Activated CD8-positive, alpha-beta memory T cell treated with anti-CD3 and anti-CD28 coated beads, Interleukin-2, amount 50 U/mL, for 24 hours (primary cell): ENCODE measurements at regions not wholly inside any gene's neighbourhood (a gene's known extent, or its start where the extent isn't known, plus 50 kb on each side); places are given as distances from the start of the nearest gene placed in this dataset.

ENCODE experiments used
- DNase-seq: peaks from one replicate; pipeline ENCODE4 v3.0.0-alpha.2; 2020; ENCODE audit errors: extremely low read depth

DNA sequence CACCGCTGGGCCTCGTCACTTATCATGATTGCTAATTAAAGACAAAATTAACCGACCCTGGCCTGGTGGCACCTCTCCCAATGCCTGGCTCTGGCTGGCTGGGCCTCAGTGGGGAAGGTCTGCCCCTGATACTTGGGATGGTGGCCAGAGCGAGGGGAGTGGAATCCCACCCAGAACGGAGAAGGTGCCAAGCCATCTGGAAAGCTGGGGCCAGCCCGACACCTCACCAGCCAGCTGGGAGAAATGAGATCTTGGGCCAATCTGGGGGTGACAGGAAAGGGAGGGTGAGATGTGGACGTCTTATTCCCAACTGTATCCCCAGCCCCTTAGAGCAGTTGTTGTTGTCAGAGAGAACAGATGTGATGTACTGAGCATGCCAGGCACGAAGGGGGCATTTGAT lies 215.0 kb upstream of the PWP1 start:
- no peak for DNase-seq

DNA sequence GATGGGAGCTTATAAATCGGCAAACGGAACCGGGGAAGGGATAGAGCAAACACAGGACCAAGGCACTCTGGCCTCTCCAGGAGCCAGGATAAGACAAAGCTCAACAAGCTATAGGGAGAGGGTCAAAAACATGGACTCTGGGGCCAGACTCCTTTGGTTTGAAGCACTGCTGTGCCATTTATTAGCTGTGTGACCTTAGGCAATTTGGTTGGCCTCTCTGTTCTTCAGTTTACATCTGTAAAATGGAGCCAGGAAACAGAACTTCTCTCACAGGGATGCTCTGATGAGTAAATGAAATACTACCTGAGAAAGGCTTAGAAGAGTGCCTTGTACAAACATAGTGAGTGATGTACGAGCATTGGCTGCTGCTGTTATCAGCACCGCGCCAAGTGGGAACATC lies 213.3 kb upstream of the PWP1 start:
- no peak for DNase-seq

DNA sequence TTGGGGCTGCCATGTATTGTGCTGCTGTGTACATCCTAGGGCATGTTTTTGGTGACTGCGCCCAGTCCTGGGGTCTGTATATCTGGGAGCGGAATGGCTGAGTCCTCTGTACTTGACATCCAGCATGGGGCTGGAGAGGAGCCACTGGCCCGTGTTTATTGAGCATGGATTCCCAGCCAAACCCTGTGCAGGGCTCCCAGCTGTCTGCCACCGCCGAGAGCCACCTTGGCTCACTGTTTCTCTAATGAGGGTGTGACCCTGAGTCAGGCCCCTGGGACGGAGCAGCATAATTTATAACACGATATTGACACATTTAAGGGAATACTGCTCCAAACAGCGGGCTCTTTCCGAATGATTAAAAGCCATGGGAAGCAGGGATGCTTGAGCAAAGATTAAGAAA lies 211.5 kb upstream of the PWP1 start:
- DNase-seq: no peak

DNA sequence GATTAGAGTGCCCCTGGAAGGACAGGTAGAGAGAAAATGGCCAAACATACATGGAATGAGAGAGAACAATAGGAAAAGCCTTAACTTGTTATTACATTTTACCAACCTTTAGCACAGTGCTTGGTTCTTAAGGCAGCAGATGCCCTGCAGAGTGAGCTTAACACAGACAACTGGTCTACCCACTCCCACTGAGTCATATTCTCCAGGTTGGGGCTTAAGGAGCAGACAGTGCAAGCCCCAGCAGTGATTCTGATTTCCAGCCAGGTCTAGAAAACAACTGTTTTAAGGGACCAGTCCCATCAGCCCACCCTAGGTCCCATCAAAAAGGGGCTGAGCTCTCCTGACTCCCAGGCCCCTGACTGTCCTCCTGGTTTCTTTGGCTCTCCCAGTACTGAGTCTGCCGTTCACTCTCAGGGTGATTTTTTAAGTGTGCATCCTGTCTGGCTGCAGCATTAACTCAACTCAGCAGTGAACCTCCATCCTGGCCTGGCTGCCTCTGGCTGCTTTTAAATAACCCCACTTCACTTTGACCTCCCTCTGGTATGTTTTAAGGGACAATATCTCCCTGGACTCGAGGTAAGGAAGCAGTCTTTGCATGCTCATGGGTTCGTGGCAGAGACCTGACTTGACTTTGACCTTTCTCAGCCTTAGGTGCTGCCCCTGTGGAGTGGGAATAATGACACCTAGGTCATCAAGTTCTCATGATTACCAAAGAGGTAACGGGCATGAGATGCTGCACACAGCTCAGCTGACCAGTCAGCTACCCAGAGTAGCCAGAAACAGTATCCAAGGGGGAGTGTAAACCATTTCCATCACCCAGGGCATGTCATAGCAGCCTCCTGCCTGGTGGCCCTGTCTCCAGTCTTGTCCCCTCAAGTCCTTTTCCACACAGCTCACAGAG lies 210.7 kb upstream of the PWP1 start:
- no peak for DNase-seq

DNA sequence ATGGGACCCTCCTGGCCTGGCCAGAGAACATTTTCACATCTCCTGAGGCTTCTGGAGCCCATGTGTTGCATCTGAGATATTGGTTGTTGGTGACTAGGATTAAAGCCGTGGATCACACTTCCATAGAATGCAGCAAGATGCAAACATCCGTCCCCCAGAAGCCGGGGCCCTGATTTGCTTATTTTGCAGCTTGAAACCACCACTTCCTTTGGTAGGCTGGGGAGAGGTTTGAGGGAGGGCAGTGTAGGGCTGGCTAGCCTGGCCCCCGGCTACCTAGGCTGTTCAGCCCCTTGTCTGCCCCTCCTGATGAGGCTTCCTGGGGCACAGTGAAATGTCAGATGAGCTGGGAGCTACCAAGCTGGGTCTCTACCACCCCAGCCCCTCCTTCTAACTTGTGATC lies 209.7 kb upstream of the PWP1 start:
- DNase-seq: no peak

DNA sequence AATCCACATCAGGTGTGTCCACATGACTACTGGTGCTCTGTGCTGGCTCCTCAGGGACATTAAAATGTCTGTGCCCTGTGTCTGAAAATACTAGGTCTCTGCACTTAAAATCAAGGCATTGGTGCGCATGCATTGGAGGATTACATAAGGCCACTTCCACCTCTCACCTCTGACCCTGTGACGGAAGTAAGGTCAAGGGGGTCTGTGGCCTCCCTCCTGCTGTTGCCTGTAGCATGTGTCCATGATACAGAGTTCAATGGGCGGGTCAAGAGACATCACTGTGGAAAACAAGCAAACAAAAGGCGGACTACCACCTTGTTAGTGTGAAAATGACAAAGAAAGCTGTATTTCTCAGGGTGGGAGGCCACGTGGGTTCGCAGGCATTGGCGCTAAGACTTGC lies 208.6 kb upstream of the PWP1 start:
- no peak for DNase-seq

DNA sequence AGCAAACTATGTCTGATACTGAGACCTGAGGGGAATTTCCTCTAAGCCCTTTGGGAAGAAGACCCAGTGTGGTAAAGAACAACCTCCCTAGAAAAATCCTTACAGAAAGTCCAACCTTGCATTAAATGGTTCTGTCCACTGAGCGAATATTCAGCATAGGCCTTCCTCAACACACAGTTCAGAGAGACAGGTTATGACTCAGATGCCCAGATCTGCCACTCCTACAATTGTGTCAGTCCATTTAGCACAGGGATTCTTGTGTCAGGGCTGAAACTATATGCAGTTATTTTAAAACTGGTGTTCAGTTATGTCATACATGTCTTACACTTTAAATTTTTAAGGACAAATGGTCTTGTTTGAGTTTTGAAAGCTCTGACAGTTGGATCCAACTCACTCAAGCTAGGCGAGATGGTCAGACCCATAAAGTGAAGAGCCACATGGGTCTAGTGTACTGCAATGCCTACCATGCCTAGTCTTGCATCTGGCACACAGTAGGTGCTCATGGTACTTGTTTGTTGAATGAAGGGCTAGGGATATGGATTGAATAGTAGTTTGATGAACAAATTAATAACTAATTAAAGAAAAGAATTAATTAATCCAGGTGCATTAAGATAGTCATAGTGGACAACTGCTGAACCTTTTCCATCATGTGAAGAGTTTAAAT lies 207.5 kb upstream of the PWP1 start:
- no peak for DNase-seq

DNA sequence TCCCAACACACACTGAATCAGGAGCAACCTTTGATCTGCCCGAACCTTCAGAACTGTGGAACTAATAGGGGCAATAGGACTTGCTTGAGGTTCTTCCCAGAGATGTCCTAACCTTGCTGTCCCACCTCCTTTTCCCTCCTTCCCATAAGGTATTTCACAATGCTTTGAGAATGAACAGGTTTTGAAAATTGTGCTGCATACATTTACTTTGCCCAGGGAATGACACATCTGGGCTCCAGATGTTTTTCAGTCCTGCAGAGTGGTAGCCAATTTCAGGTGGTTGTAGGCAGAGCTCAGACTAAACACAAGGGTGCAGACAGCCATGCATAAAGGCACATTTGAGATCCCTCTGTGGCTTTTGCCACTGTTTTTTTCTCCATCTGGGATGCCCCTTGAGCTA lies 206.7 kb upstream of the PWP1 start:
- DNase-seq: no peak

DNA sequence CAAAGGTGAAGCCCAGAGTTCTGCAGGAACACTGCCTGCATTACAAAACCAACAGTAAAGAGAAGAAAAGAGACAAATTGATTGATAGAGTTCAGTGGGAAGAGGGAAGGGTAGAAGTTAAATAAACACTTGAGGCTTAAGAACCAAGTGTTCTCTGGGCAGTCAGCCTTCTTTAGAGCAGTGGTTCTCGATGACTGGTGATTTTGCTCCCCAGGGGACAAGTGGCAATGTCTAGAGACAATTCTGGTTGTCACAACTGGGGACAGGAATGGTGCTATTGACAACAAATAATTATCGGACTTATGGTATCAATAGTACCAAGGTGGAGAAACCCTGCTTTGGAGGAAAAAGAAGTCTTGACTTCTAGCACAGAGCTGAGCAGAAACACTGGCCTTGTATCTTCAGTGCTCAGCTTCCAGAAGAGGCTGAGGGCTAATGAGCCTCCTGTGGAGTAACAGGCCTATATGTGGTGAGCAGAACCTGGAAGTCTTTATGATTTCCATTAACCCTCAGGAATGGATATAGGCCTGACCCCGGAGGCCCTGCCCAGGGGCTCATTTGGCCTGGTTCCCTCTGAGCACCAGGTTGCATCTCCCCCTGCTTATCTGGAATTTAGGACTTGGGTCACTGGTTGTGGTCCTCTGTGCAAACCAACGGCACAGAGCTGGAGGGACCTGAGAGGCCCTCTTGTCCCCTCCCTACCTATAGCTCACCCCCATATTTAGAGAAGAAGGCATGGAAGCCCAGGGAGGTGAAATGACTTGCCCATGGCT lies 204.6 kb upstream of the PWP1 start:
- no peak for DNase-seq

DNA sequence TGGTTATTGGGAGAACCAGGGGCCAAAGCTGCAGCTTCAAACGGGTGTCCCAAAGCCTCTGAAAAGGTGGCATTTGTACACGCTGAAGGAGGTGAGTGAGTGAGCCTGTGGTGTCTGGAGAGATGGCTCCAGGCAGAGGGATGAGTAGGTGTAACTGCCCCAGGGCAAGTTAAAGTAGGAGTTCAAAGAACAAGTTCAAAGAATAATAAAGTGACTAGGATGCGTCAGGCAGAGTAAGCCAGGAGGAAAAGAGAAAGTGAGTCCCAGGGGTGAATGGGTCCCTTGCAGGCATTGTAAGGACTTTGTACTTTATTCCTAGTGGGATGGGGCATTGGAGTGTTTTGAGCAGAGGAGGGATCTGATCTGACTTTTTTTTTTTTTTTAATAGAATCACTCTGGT lies 201.4 kb upstream of the PWP1 start:
- no peak for DNase-seq

DNA sequence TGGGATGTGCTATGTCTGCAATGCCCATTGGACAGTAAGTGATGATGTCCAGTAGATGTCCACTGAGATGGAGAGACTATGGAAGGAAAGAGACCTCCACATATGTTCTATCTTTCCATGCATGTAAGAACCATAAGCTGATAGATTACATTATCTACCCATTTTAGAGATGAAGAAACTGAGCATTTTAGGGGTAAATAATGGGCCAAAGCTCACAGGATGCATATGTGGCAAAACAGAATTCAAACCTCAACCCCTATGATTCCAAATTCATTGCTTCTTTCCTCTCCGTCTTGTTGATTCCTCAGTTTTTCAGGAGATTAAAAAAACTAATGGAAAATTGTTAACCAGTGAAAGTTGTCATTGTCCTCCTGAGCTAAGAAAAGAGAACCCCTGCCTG lies 200.7 kb upstream of the PWP1 start:
- no peak for DNase-seq

DNA sequence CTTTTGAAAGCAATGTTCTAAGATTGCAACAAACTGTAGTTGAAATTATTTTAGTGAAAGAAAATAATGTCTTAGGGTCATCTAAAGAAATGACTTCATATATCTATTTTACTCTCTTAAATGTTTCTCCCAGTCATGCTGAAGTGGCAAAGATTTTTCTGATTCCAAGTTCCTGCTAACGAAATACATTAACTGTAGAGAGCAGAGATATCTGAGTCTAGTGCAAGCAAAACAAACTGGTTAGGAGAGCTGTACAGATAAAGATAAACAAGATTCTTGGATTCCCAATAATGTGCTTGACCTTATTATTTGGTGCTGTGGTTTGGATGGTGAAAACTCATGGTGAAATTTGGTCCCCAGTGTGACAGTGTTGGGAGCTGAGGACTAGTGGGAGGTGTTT lies 199.9 kb upstream of the PWP1 start:
- DNase-seq: no peak

DNA sequence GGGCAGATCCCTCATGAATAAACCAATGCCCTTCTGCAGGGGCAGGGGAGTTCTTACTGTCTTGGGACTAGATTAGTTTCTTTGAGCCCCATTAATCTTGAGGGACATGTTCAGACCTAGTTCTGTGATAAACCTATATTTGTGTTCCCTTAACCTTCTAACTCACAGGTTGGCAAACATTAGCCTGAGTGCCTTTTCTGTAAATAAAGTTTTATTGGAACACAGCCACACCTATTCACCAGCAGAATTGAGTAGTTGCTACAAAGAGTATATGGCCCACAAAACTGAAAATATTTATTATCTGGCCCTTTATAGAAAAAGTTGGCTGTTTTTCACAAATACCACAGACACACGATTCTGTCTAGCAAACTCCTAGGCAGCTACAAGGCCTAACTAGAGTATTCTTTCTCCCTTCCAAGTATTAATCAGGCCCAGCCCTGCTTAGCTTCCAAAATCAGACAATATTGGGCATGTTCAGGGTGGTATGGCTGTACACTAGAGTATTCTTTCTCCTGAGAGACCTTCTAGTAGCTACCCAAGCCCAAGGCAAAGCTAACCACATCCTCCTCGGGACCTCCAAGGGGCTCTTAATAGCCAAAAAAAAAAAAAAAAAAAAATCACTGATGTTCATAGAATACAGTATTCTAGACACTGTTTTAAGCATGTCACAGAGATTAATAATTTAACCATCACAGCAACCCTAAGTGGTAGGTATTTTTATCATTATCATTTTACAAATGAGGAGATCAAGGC lies 199.3 kb upstream of the PWP1 start:
- no peak for DNase-seq

DNA sequence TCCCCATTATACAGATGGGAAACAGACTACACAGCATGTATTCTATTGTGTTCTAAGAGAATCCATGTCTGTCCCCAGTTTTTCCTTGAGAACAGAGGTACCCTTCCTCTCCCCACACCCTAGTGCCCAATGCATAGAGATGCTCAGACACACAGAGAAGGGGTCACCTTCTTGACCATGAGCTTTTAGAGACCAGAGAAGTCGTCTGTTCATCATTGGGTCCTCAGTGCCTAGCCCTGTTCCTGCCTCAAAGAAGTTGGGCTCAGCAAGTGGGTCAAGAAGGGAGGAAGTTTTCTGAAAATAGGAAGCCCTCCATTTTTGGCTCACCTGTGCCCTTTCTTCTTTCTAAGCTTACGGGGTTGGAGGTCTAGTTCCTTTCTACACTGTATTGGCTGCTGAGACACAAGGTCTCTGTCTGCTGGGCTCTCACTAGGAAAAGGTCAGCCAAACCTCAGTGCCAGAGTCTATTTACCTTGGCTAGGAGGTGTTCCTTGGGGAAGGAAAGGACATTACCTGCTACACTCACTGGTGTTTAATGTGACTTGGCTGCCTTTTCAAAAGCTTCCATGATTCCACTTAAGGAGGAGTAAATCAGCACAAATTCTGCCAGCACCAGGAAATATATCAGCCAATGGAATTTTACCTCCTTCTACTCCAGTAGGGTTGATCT lies 198.5 kb upstream of the PWP1 start:
- no peak for DNase-seq

DNA sequence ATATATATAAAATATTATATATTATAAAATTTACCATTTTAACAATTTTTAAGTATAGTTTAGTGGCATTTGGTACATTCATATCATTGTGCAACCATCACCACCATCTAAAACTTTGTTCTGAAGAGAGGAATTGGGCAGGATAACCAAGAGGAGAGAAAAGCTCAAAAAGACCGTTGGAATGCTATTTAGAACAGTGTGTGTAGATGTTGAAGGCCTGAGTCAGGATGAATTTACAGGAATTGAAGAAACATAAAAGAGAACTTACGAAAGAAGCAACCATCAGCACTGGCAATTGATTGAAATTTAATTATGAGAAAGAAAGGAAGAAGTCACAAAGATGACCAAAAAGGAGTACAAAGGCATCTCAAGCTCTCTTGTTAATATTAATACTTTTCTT lies 196.9 kb upstream of the PWP1 start:
- DNase-seq: no peak

DNA sequence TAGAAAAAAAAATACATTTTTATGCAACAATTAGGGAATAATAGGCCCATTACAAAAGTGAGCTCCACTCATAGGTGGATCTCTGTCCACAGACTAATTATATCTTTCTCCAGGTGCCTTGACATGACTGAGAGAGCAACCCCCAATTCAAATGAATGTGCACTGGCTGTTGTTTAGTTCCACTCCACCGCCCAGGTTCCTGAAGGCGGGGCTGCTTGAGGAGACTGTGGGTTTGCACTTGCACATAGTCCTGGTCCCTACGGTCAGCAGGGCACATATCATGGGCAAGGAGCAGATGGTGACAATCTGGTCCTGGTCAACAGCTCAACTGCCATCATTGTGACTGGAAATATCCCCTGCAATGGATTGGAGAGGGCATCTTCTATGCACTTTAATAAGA lies 195.6 kb upstream of the PWP1 start:
- DNase-seq: no peak

DNA sequence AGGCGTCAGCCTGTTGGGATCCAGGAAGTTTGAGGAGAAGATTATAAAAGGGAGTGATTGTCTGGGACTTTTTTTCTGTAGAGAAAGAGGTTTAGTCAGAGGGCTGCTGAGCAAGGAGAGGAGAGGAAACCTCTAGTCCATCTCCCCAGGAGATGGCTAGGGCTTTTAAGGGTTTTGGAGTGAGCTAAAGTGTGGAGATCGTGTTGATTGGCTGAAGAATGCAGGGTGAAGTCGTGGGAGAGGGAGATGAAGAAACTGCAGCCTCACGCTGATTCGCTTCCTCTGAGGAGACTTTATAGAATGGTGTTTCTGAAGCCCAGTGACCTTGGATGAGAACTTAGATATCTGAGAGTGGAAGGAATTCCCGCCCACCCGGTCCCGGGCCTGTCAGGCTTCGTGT lies 193.7 kb upstream of the PWP1 start:
- no peak for DNase-seq

DNA sequence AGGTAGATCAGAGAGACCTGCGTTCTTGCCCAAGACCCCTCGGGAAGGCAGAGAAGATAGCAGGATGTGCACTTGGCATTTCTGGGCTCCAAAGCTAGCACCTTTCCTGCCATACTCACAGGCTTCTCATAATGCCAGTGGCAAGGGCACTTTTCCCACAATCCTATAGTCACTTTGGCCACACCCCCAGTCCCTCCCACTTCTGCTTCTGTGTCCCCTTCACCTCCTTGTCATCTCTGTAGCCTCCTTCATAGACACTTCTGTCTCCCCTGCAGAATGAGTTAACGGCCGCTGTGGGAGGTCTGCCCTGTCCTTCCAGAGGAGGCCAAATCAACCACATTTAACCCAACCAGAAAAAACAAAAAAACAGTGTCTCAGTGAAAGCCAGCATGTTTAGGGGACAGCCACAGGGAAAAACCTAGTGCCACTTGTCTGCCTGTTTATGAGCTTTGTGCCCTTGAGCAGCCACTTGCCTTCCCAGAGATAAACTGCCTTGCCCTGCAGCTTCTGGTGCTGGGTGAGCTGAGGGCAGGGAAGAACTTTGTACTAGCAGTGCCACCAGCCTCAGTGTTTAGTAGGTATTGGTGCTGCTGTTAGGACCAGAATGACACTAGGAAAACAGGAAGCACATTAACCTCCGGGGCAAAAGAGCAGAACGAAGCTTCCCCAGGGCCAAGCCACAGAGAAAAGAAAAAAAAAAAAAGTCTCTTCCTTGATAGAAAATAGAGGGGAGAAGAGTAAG lies 193.0 kb upstream of the PWP1 start:
- no peak for DNase-seq

DNA sequence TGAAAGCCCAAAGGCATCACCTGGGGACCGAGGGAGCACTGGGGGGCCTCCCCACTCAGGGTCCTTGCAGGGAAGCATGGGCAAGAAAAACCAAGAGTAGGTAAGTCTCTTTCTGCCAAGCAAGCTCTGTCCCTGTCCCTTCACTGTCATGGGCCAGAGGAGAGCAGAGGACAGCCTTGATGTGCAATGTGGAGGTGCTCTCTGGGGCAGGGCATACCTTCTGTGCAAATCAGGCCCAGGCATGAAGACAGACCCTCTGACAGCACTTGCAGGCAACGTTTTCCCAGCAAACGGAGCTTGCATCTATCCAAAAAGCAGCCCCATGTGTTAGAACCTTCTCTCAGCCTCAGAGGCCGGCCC lies 192.5 kb upstream of the PWP1 start:
- no peak for DNase-seq

DNA sequence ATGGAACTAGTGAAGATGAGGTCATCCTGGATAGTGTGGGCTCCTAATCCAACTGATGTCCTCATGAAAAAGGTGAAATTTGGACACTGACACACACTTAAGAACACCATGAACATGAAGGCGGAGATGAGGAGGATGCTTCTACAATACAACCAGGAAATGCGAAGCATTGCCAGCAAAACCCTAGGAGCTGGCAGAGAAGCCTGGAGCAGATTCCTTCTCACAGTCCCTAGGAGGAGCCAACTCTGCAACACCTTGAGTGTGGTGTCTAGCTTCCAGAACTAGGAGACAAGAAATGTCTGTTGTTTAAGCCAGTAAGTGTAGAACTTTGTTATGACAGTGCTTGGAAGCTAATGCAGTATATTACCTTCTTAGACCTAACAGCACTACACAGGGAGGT lies 191.9 kb upstream of the PWP1 start:
- DNase-seq: no peak

DNA sequence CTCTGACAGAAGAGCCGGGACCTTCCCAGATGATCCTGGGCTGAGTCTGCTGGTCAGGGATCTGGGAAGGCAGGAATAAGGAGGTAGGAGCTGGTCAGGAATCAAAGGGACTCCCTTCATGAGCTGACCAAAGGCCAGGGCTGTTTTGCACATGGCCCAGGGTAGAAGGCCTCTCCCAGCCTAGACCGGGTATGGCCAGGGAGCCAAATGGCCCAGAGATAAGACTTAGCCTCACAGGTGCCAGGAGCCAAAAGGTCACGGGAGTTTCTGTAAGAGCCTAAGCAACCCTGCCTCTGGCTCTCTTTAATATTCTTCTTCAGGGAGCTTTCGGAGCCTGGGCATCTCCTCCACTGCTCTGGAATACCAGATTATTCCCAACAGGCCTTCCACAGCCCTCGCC lies 191.3 kb upstream of the PWP1 start:
- no peak for DNase-seq
